H54 (cell line): ENCODE measurements at regions not wholly inside any gene's neighbourhood (a gene's known extent, or its start where the extent isn't known, plus 50 kb on each side); places are given as distances from the start of the nearest gene placed in this dataset.

Source experiments
- DNase-seq: peaks from one replicate; pipeline ENCODE4 v3.0.0; 2011; ENCODE audit warnings: low spot score, mixed read lengths; ENCODE audit not compliant: insufficient read length
- FAIRE-seq: peaks from 3 replicates; lab custom pipeline; 2011; peaks lifted over from hg19 to GRCh38; lab: Jason Lieb, UNC
- POLR2A ChIP-seq: IDR thresholded peaks from 2 replicates; pipeline ENCODE4 v1.6.1; 2011; ENCODE audit warnings: low read depth, mild to moderate bottlenecking, low read length

GRCh38 chr10:47053081-47053798, 142.0 kb downstream of the PTPN20 start:
- no peak for TF ChIP-seq POLR2A
- DNase-seq = no peak
- no peak for FAIRE-seq

GRCh38 chr10:47054974-47055373, 143.7 kb downstream of the PTPN20 start:
- TF ChIP-seq POLR2A = no peak
- DNase-seq = no peak
- no peak for FAIRE-seq

- no peak for TF ChIP-seq POLR2A
- no peak for DNase-seq
- FAIRE-seq = no peak
Observed at GRCh38 chr10:47055386-47056246, 144.4 kb downstream of the PTPN20 start.

GRCh38 chr10:47056247-47056510, 145.0 kb downstream of the PTPN20 start:
- TF ChIP-seq POLR2A = no peak
- no peak for FAIRE-seq
- no peak for DNase-seq

GRCh38 chr10:47057471-47057870, 146.2 kb downstream of the PTPN20 start:
- FAIRE-seq (no peak), DNase-seq (no peak)
- no peak for TF ChIP-seq POLR2A

- no peak for TF ChIP-seq POLR2A
- DNase-seq = no peak
- FAIRE-seq = no peak
Observed at GRCh38 chr10:47058032-47058702, 146.9 kb downstream of the PTPN20 start.

GRCh38 chr10:47058961-47059391, 147.7 kb downstream of the PTPN20 start:
- no peak for TF ChIP-seq POLR2A
- FAIRE-seq = no peak
- no peak for DNase-seq

- no peak for FAIRE-seq
- TF ChIP-seq POLR2A = no peak
- no peak for DNase-seq
Observed at GRCh38 chr10:47059606-47060311, 148.5 kb downstream of the PTPN20 start.

- FAIRE-seq = no peak
- no peak for DNase-seq
- no peak for TF ChIP-seq POLR2A
Observed at GRCh38 chr10:47060356-47060755, 149.1 kb downstream of the PTPN20 start.

- no peak for TF ChIP-seq POLR2A
- DNase-seq = no peak
- FAIRE-seq = no peak
Observed at GRCh38 chr10:47060993-47061500, 149.8 kb downstream of the PTPN20 start.

- TF ChIP-seq POLR2A = no peak
- DNase-seq (no peak), FAIRE-seq (no peak)
Observed at GRCh38 chr10:47061776-47062175, 150.5 kb downstream of the PTPN20 start.

- TF ChIP-seq POLR2A = no peak
- no peak for DNase-seq
Observed at GRCh38 chr10:47062441-47063200, 151.4 kb downstream of the PTPN20 start.

GRCh38 chr10:47063858-47064257, 152.6 kb downstream of the PTPN20 start:
- no peak for DNase-seq
- FAIRE-seq = no peak
- TF ChIP-seq POLR2A = no peak

More at GRCh38 chr10:47062441-47063200, 151.4 kb downstream of the PTPN20 start:
- no peak for FAIRE-seq
